Neuronal stem cell (in vitro differentiated cells): ENCODE measurements at regions not wholly inside any gene's neighbourhood (a gene's known extent, or its start where the extent isn't known, plus 50 kb on each side); places are given as distances from the start of the nearest gene placed in this dataset.

Experiments used
- DNase-seq: peaks from one replicate; pipeline ENCODE4 v3.0.0-alpha.2; 2013; ENCODE audit warnings: low spot score
- H2AFZ ChIP-seq: one replicate; pipeline ENCODE4 v1.6.1; 2013; ENCODE audit warnings: mild to moderate bottlenecking, low read length, inconsistent platforms
- H2AK5ac ChIP-seq: 2 replicates; pipeline ENCODE4 v1.6.1; 2013; ENCODE audit warnings: low read depth, mild to moderate bottlenecking, inconsistent platforms, low read length, moderate library complexity, mixed read lengths
- H2BK120ac ChIP-seq: 2 replicates; pipeline ENCODE4 v1.6.1; 2013; ENCODE audit warnings: low read depth, mild to moderate bottlenecking, inconsistent platforms, low read length, moderate library complexity, mixed read lengths
- H2BK12ac ChIP-seq: one replicate; pipeline ENCODE4 v1.6.1; 2013; ENCODE audit warnings: low read length, inconsistent platforms
- H2BK15ac ChIP-seq: 2 replicates; pipeline ENCODE4 v1.6.1; 2013; ENCODE audit warnings: mild to moderate bottlenecking, low read length, inconsistent platforms, mixed read lengths
- H2BK5ac ChIP-seq: one replicate; pipeline ENCODE4 v1.6.1; 2013; ENCODE audit warnings: inconsistent platforms, mild to moderate bottlenecking, low read length, moderate library complexity
- H3K14ac ChIP-seq: one replicate; pipeline ENCODE4 v1.6.1; 2013; ENCODE audit warnings: low read length, inconsistent platforms
- H3K18ac ChIP-seq: 2 replicates; pipeline ENCODE4 v1.6.1; 2013; ENCODE audit warnings: low read length, inconsistent platforms
- H3K23ac ChIP-seq: 2 replicates; pipeline ENCODE4 v1.6.1; 2013; ENCODE audit warnings: low read depth, mild to moderate bottlenecking, mixed read lengths, low read length, inconsistent platforms; ENCODE audit not compliant: poor library complexity
- H3K27ac ChIP-seq: replicated peaks from 3 replicates; pipeline ENCODE4 v1.5.1; 2013; ENCODE audit warnings: low read length, inconsistent platforms
- H3K27me3 ChIP-seq, 3 experiments: 2 replicates each; pipeline ENCODE4 v1.6.1; 2013; ENCODE audit warnings: low read length in 3 of 3, mild to moderate bottlenecking in 2 of 3, inconsistent platforms in 1 of 3, low read depth in 1 of 3, mixed read lengths in 1 of 3, moderate library complexity in 1 of 3; ENCODE audit not compliant: control insufficient read depth in 3 of 3, insufficient read depth in 3 of 3
- H3K36me3 ChIP-seq, 2 donors: replicated peaks in 1 of 2; 2 replicates each; pipeline ENCODE4 v1.6.1; 2013; ENCODE audit warnings: low read length in 2 of 2; ENCODE audit not compliant: control insufficient read depth in 2 of 2, insufficient read depth in 2 of 2
- H3K4ac ChIP-seq: 2 replicates; pipeline ENCODE4 v1.6.1; 2013; ENCODE audit warnings: inconsistent platforms, mild to moderate bottlenecking, low read length, moderate library complexity
- H3K4me1 ChIP-seq, 2 donors: 1 replicate in 1 of 2; 2 replicates in 1 of 2; pipeline ENCODE4 v1.6.1; 2013; ENCODE audit warnings: low read length in 2 of 2, low read depth in 1 of 2; ENCODE audit not compliant: control insufficient read depth in 2 of 2, insufficient read depth in 1 of 2
- H3K4me2 ChIP-seq: one replicate; pipeline ENCODE4 v1.6.1; 2013; ENCODE audit warnings: mild to moderate bottlenecking, low read length, inconsistent platforms; ENCODE audit not compliant: insufficient read depth, poor library complexity, severe bottlenecking
- H3K4me3 ChIP-seq, 2 donors: 2 replicates each; pipeline ENCODE4 v1.5.1; 2013; ENCODE audit warnings: low read length in 2 of 2, mild to moderate bottlenecking in 2 of 2, inconsistent platforms in 1 of 2, moderate library complexity in 1 of 2
- H3K79me1 ChIP-seq: one replicate; pipeline ENCODE4 v1.6.1; 2013; ENCODE audit warnings: low read depth, mild to moderate bottlenecking, inconsistent platforms, low read length, moderate library complexity
- H3K9ac ChIP-seq: one replicate; pipeline ENCODE4 v1.6.1; 2013; ENCODE audit warnings: mild to moderate bottlenecking, low read depth, low read length, inconsistent platforms; ENCODE audit not compliant: poor library complexity
- H3K9me3 ChIP-seq, 2 donors: replicated peaks in 1 of 2; 2 replicates each; pipeline versions ENCODE3 to v1.6.1; 2013; ENCODE audit warnings: low read length in 2 of 2, mild to moderate bottlenecking in 2 of 2, inconsistent platforms in 1 of 2, low read depth in 1 of 2, mixed read lengths in 1 of 2, moderate library complexity in 1 of 2; ENCODE audit not compliant: control insufficient read depth in 2 of 2, insufficient read depth in 1 of 2
- H4K8ac ChIP-seq: one replicate; pipeline ENCODE4 v1.6.1; 2013; ENCODE audit warnings: low read depth, mild to moderate bottlenecking, inconsistent platforms, low read length, moderate library complexity
- H4K91ac ChIP-seq: one replicate; pipeline ENCODE4 v1.6.1; 2013; ENCODE audit warnings: low read length, low read depth, mild to moderate bottlenecking, inconsistent platforms; ENCODE audit not compliant: poor library complexity
- WGBS, 2 donors: extraction: QIAGEN DNeasy Blood & Tissue Kit; methylation state at CpG; one replicate each; pipeline ENCODE4 v1.1.7; 2013; ENCODE audit warnings: missing lambda C conversion rate in 2 of 2, mixed read lengths in 1 of 2; ENCODE audit not compliant: insufficient read length in 2 of 2, insufficient replicate concordance in 1 of 2; ENCODE audit errors: extremely low coverage in 2 of 2; 5-methylcytosine and 5-hydroxymethylcytosine counted together

GRCh38 chr18:73544032-73544431 is 603.6 kb downstream of the FBXO15 start:
- no peaks in the 10 kb centered on the region for H3K36me3 ChIP-seq
- H3K4me2 ChIP-seq: no peak overlapping the region
- H2BK12ac ChIP-seq: no peak overlapping the region
- no peak overlapping the region for H2AFZ ChIP-seq
- H2BK15ac ChIP-seq: no peak overlapping the region
- H3K14ac ChIP-seq: no peak overlapping the region
- no peak overlapping the region for H3K18ac ChIP-seq
- no peak overlapping the region for H2BK120ac ChIP-seq
- no peak for DNase-seq
- H2AK5ac ChIP-seq: no peak overlapping the region
- no peak overlapping the region for H3K4ac ChIP-seq
- no peak overlapping the region for H3K27ac ChIP-seq
- no peak overlapping the region for H2BK5ac ChIP-seq
- H3K23ac ChIP-seq: no peak overlapping the region
- no peak overlapping the region for H4K8ac ChIP-seq
- H3K9ac ChIP-seq: no peak overlapping the region
- no peaks in the 10 kb centered on the region for H3K27me3 ChIP-seq
- WGBS, 2 donors: no CpG with 5 or more reads among the region's 1 CpG
- no peak overlapping the region for H3K4me3 ChIP-seq
- no peak overlapping the region for H4K91ac ChIP-seq
- no peaks in the 10 kb centered on the region for H3K4me1 ChIP-seq
- no peaks in the 10 kb centered on the region for H3K9me3 ChIP-seq
- no peaks in the 10 kb centered on the region for H3K79me1 ChIP-seq

GRCh38 chr18:73535990-73536389 is 611.6 kb downstream of the FBXO15 start:
- Histone ChIP-seq H3K36me3 (no peaks in the 10 kb centered on the region), H3K27me3 (no peaks in the 10 kb centered on the region), H4K91ac (no peak overlapping the region), H3K4me2 (no peak overlapping the region), H3K27ac (no peak overlapping the region), H3K18ac (no peak overlapping the region), H2AFZ (no peak overlapping the region), H2AK5ac (no peak overlapping the region), H3K9me3 (no peaks in the 10 kb centered on the region), H2BK12ac (no peak overlapping the region), H3K79me1 (no peaks in the 10 kb centered on the region), H2BK120ac (no peak overlapping the region), H3K23ac (no peak overlapping the region), H3K9ac (no peak overlapping the region), H2BK5ac (no peak overlapping the region), H4K8ac (no peak overlapping the region), H3K4ac (no peak overlapping the region), H3K4me1 (no peaks in the 10 kb centered on the region), H2BK15ac (no peak overlapping the region), H3K14ac (no peak overlapping the region), H3K4me3 (no peak overlapping the region)
- no peak for DNase-seq
- no CpG with 5 or more reads among the region's 1 CpG for WGBS, 2 donors

GRCh38 chr18:73535189-73535588 is 612.4 kb downstream of the FBXO15 start:
- WGBS, 2 donors: no CpG with 5 or more reads among the region's 6 CpGs
- no peak overlapping the region for H3K14ac ChIP-seq
- DNase-seq: no peak
- H2BK5ac ChIP-seq: no peak overlapping the region
- no peaks in the 10 kb centered on the region for H3K36me3 ChIP-seq
- H3K4me3 ChIP-seq: no peak overlapping the region
- H2BK15ac ChIP-seq: no peak overlapping the region
- H3K4me2 ChIP-seq: no peak overlapping the region
- no peaks in the 10 kb centered on the region for H3K9me3 ChIP-seq
- no peak overlapping the region for H2BK12ac ChIP-seq
- no peak overlapping the region for H4K8ac ChIP-seq
- no peak overlapping the region for H2BK120ac ChIP-seq
- H3K27ac ChIP-seq: no peak overlapping the region
- H2AK5ac ChIP-seq: no peak overlapping the region
- H3K18ac ChIP-seq: peak overlapping the region; percentile 5
- no peak overlapping the region for H3K4ac ChIP-seq
- H3K9ac ChIP-seq: no peak overlapping the region
- H3K23ac ChIP-seq: no peak overlapping the region
- no peak overlapping the region for H4K91ac ChIP-seq
- no peaks in the 10 kb centered on the region for H3K79me1 ChIP-seq
- no peak overlapping the region for H2AFZ ChIP-seq
- no peaks in the 10 kb centered on the region for H3K27me3 ChIP-seq
- H3K4me1 ChIP-seq: no peaks in the 10 kb centered on the region

GRCh38 chr18:73531601-73532000 is 616.0 kb downstream of the FBXO15 start:
- Histone ChIP-seq H3K27me3 (no peaks in the 10 kb centered on the region), H3K27ac (no peak overlapping the region), H3K23ac (no peak overlapping the region), H3K4me3 (no peak overlapping the region), H2BK120ac (no peak overlapping the region), H3K9ac (no peak overlapping the region), H4K91ac (no peak overlapping the region), H3K4ac (no peak overlapping the region), H3K9me3 (no peaks in the 10 kb centered on the region), H2BK12ac (no peak overlapping the region), H2AK5ac (no peak overlapping the region), H3K4me1 (no peaks in the 10 kb centered on the region), H3K14ac (no peak overlapping the region), H2AFZ (no peak overlapping the region), H3K36me3 (no peaks in the 10 kb centered on the region), H3K4me2 (no peak overlapping the region), H2BK5ac (no peak overlapping the region), H2BK15ac (no peak overlapping the region), H3K79me1 (no peaks in the 10 kb centered on the region), H3K18ac (no peak overlapping the region), H4K8ac (no peak overlapping the region)
- DNase-seq: no peak
- WGBS, 2 donors: no CpG with 5 or more reads among the region's 3 CpGs
